GM04504 (cell line): ENCODE measurements at regions not wholly inside any gene's neighbourhood (a gene's known extent, or its start where the extent isn't known, plus 50 kb on each side); places are given as distances from the start of the nearest gene placed in this dataset.

Source experiments
- DNase-seq: peaks from one replicate; pipeline ENCODE4 v3.0.0-alpha.2; 2012; ENCODE audit warnings: low read depth

GRCh38 chr13:73616861-73617260, 517.3 kb downstream of the KLF12 start:
- no peak for DNase-seq

- no peak for DNase-seq
These were observed 523.2 kb downstream of the KLF12 start for GRCh38 chr13:73610799-73611592.

GRCh38 chr13:73608711-73609485, 525.3 kb downstream of the KLF12 start:
- DNase-seq, result no peak

- no peak for DNase-seq
These were observed 526.1 kb downstream of the KLF12 start for GRCh38 chr13:73608157-73608516.

DNA sequence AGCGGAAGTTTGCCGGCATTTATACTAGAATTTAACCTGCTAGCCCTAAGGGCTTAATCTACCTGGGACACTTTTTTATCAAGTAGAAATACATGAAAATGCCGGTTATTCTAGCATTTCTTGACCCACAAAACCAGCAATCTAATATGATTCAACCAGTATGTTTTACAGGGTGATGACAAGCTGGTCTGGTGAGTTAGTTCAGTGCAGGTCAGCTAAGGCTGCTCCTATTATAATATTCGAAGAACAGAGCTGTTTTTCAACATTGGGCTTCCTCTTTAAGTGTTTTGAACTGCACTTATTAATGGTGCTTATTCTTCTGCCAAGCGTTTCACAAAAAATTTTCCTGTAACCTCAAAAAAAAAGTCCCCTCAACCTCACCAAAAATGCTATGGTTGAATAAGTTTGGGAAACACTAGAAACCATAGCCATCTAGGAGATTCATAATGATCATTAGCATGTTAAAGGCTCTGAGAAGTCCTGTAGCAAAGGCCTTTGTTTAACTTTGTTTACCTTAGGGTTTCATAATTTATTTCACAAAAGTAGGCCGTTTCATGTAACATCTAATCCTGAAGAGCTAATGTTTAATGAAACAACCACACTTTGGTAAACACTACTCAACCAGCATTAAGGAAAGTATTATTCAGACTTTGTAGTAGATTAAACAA, 526.6 kb downstream of the KLF12 start:
- DNase-seq, result no peak

DNA sequence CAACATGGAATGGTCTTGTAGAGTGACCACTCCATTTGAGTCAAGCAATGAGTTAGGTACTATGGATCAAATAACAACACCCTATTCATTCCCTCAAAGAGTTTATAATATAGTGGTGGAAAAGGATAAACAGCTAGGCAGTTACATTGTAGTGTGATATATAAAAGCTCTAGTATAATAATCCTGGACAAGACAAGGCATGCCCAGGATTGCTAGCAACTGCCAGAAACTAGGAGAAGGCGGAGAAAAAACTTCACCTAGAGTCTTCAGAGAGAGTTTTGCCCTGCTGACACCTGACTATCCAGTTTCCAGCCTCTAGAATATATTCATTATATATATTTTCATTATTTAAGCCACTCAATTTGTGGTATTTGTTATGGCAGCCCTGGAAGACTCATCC, 530.6 kb downstream of the KLF12 start:
- DNase-seq, result no peak

DNA sequence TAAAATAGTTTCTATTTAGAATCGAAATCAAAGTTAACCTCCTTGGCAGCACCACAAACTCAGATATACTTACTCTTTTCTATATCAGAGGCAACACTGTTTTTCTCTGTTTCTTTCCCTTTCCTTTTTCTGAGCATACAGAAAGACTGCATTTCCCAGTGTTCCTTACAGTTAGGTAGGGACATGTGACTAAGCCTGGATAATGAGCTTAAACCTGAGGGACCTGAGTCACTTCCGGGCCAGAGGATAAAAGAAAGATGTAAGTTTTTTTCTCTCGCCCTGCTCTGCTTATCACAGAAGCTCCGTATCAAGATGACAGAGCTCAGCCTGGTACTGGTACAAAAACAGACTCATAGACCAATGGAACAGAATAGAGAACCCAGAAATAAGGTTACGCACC, 531.9 kb downstream of the KLF12 start:
- no peak for DNase-seq

- no peak for DNase-seq
These were observed 532.5 kb downstream of the KLF12 start for GRCh38 chr13:73601708-73602107.

- DNase-seq, result no peak
These were observed 534.7 kb downstream of the KLF12 start for GRCh38 chr13:73599232-73600128.

DNA sequence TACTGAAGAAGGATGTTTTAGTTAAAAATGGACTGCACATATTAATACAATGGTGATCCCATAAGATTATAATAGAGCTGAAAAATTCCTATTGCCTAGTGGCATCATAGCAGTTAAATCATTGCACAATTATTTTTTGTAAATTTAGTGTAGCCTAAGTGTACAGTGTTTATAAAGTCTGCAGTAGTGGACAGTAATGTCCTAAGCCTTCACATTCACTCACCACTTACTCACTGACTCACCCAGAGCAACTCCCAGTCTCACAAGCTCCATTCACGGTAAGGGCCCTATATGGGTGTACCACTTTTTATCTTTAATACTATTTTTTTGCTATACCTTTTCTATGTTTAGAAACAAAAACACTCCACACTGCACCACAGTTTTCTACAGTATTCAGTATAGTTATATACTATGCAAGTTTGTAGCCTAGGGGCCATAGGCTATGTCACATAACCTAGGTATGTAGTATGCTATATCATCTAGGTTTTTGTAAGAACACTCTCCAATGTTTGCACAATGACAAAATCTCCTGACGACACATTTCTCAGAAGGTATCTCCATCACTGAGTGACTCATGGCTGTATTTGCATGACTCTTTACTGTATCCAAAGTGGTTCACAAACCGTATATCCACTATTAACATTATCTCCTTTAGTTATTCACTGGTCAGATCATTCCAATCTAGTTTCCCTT, 536.0 kb downstream of the KLF12 start:
- DNase-seq, result no peak

- DNase-seq, result no peak
These were observed 537.6 kb downstream of the KLF5 start for GRCh38 chr13:73596382-73596781.

DNA sequence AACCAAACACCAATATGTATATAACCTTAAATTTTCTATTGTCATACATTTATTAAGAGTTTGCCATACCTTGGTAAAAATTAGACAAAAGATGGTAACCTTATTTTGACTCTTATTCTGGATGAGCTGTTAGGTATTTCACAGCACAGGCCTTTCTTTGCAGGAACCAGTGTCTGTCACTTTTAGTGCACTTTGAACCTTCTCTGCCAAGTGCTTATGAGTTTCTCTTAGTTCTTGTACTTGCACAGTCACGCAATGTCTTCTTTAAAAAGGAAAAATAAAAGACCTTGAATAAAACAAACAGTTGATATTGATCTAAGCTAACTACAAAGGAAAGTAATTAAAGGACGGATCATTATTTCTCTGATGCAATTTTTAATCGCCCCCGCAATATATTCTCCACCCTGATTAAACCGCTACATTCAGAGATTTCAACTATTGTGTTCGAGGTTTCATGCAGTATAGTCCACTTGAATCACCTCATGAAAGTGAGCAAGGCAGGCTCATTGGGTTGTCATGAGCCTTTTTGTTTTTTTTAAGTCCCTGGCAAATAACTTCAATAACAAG, 534.5 kb downstream of the KLF5 start:
- no peak for DNase-seq

GRCh38 chr13:73591861-73592260, 533.1 kb downstream of the KLF5 start:
- no peak for DNase-seq

DNA sequence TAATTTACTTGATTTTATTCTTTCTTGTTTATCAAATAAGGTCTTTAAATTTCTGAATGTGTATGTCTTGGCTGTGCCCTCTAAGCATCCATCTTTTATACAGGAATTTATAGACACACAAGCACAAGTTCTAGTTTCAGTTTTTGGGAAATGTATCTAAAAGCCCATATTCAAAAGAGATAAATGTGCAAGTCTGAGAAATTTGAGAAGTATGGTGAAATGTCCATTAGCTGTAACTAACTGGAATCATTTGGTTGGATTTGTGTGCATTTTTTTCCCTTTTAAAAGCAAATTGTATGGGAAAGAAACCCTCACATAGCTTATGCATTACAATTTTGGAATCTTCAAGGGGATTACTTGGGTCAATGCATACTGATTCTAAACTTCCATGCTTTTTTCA, 532.0 kb downstream of the KLF5 start:
- DNase-seq, result no peak

- no peak for DNase-seq
These were observed 526.4 kb downstream of the KLF5 start for GRCh38 chr13:73585236-73585635.

DNA sequence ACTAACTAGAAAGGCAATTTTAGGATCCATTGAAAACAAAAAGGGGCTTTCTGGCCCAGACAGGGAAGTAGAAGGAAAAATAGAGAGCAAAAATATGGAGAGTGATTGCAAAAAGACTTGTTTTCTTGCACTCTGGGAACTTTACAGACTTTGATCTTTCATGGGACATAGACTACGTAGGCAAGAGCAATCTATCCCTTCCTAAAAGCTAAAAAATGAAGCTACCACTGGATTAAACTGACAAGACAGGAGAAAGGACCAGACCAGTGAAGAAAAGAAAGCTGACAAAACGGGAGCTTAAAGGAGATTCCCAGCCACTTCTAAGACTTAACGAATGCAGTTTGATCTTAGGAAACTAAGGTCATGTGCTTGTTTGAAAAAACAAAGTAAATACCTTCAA, 524.5 kb downstream of the KLF5 start:
- DNase-seq, result no peak

GRCh38 chr13:73580513-73581267, 521.9 kb downstream of the KLF5 start:
- DNase-seq, result no peak

DNA sequence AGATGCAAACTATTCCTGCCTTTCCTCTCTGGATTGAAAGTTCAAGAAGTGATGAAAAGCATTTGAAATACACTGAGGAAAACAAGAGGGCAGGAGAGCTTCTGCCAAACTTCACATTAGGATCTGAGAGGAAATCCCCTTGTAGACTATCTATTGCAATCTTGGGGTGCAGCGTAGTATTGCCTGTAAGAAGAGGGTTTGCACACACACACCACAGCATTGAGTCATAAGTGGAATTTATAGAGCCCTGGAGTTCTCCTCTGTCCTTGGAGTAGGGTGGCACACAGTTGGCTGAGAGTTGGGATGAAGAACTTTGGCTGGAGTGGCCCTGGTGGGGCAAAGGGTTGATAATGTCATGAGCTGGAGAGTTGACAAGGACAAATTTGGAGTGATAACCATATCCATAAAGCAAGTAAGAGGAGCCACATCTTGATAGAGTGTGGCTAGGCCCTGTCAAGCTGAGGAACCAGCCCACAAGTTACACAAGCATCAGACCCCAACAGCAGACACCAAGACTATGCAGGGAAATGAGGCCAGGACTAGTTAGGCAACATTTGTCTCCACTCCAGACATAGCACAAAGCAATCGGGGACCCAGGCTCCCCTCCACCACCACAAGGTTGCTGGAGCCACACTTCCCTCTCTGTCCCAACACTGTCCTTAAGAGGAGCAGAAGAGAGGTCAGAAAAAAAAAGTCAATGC, 520.9 kb downstream of the KLF5 start:
- no peak for DNase-seq

DNA sequence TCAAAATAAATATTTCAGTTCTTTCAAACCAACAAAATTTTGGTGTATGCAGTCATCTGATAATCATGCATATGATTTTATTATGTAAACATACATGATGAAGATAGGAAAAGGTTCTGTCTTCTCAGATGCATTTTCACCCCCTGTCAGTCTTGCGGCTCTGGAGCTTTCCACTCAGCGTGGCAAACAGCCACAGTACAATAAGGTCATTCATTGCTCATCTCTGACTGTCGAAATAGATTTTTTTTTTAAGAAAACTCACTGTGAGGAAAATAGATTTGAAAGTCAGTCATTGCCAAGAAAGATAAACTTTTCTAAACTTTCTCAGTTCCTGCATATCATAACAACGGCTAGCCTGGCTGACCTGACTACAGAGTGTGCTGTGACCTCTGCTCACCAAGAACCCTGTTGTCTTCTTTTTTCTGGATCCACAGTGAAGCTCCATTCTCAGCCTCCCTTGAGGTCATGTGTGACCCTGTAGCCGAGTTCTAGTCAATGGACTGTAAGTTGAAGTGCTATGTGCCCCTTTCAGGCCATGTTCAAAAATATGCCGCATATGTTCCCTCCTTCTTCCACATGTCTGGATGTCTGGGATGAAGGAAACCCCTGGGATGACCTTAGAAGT, 519.6 kb downstream of the KLF5 start:
- DNase-seq, result no peak
